ENCODE measurements at regions not wholly inside any gene's neighbourhood (a gene's known extent, or its start where the extent isn't known, plus 50 kb on each side); places are given as distances from the start of the nearest gene placed in this dataset.

- TF ChIP-seq CTCF (IDR thresholded peaks at IDR 0.05) = no peak
- DNase-seq (no peak), ATAC-seq (ENCODE audit: low read depth) (no peak)
- Mint-ChIP-seq H3K4me3 (no peak overlapping the region), H3K9me3 (peaks cover 2% of the 10 kb centered on the region), H3K36me3 (ENCODE audit: low read depth) (no peaks in the 10 kb centered on the region), H3K27ac (no peak overlapping the region), H3K27me3 (no peaks in the 10 kb centered on the region), H3K4me1 (no peaks in the 10 kb centered on the region)
- CTCF ChIA-PET = no interaction called here
- intact Hi-C loops (cut with micrococcal nuclease) = no loop called here
- POLR2A ChIA-PET = no interaction called here
Observed at GRCh38 chr16:7964744-7965143, 625.6 kb downstream of the TMEM114 start.

GRCh38 chr16:7964167-7964566 lies 626.1 kb downstream of the TMEM114 start:
- intact Hi-C loops (cut with micrococcal nuclease) = no loop called here
- Mint-ChIP-seq H3K27ac (no peak overlapping the region), H3K27me3 (no peaks in the 10 kb centered on the region), H3K4me1 (no peaks in the 10 kb centered on the region), H3K36me3 (ENCODE audit: low read depth) (no peaks in the 10 kb centered on the region), H3K9me3 (peaks cover 2% of the 10 kb centered on the region), H3K4me3 (no peak overlapping the region)
- TF ChIP-seq CTCF (IDR thresholded peaks at IDR 0.05) = no peak
- DNase-seq (no peak), ATAC-seq (ENCODE audit: low read depth) (no peak)
- ChIA-PET CTCF (no interaction called here), POLR2A (no interaction called here)

GRCh38 chr16:7962091-7962879 lies 628.0 kb downstream of the TMEM114 start:
- no peak for TF ChIP-seq CTCF (IDR thresholded peaks at IDR 0.05)
- CTCF ChIA-PET = no interaction called here
- no peaks in the 10 kb centered on the region for H3K27me3 Mint-ChIP-seq

GRCh38 chr16:7957151-7957550 lies 624.5 kb downstream of the RBFOX1 start:
- POLR2A ChIA-PET = no interaction called here
- ATAC-seq (ENCODE audit: low read depth) = no peak

More at GRCh38 chr16:7962091-7962879, 628.0 kb downstream of the TMEM114 start:
- Mint-ChIP-seq H3K4me1 (no peaks in the 10 kb centered on the region), H3K9me3 (peaks cover 2% of the 10 kb centered on the region), H3K27ac (no peak overlapping the region), H3K36me3 (ENCODE audit: low read depth) (no peaks in the 10 kb centered on the region), H3K4me3 (no peak overlapping the region)
- DNase-seq (no peak), ATAC-seq (ENCODE audit: low read depth) (no peak)
- intact Hi-C loops (cut with micrococcal nuclease) = no loop called here
- POLR2A ChIA-PET = no interaction called here

GRCh38 chr16:7953360-7953759 lies 620.7 kb downstream of the RBFOX1 start:
- TF ChIP-seq CTCF (IDR thresholded peaks at IDR 0.05) = no peak
- intact Hi-C loops (cut with micrococcal nuclease) = no loop called here
- Mint-ChIP-seq H3K36me3 (ENCODE audit: low read depth) (no peaks in the 10 kb centered on the region), H3K27me3 (no peaks in the 10 kb centered on the region), H3K4me1 (no peaks in the 10 kb centered on the region), H3K27ac (no peak overlapping the region), H3K9me3 (peaks cover 2% of the 10 kb centered on the region), H3K4me3 (no peak overlapping the region)
- no peak for DNase-seq
- no peak for ATAC-seq (ENCODE audit: low read depth)
- POLR2A ChIA-PET = no interaction called here
- CTCF ChIA-PET = no interaction called here

More at GRCh38 chr16:7957151-7957550, 624.5 kb downstream of the RBFOX1 start:
- Mint-ChIP-seq H3K27me3 (no peaks in the 10 kb centered on the region), H3K27ac (no peak overlapping the region), H3K9me3 (no peaks in the 10 kb centered on the region), H3K36me3 (ENCODE audit: low read depth) (no peaks in the 10 kb centered on the region), H3K4me1 (no peaks in the 10 kb centered on the region), H3K4me3 (no peak overlapping the region)
- intact Hi-C loops (cut with micrococcal nuclease) = no loop called here
- CTCF ChIA-PET = no interaction called here
- no peak for TF ChIP-seq CTCF (IDR thresholded peaks at IDR 0.05)
- DNase-seq = no peak

Data from activated B cell treated with CpG ODN at 0.5 μM for 24 hours (primary cell).